Mesodermal cell (in vitro differentiated cells): ENCODE measurements at regions not wholly inside any gene's neighbourhood (a gene's known extent, or its start where the extent isn't known, plus 50 kb on each side); places are given as distances from the start of the nearest gene placed in this dataset.
"Not testable (repeated sequence)": the region's sequence is repeated elsewhere in the genome, so short reads cannot be mapped to it uniquely, and the experiment has no call there.

Experiments used
- H3K27ac ChIP-seq: 2 replicates; pipeline ENCODE4 v1.7.0; 2013; ENCODE audit warnings: mild to moderate bottlenecking, low read depth, low read length, moderate library complexity; ENCODE audit not compliant: severe bottlenecking
- H3K36me3 ChIP-seq: 2 replicates; pipeline ENCODE4 v1.7.1; 2013; ENCODE audit warnings: mild to moderate bottlenecking, low read length, moderate library complexity; ENCODE audit not compliant: control insufficient read depth, insufficient read depth
- H3K4me1 ChIP-seq: one replicate; pipeline ENCODE4 v1.7.1; 2013; ENCODE audit warnings: mild to moderate bottlenecking, low read length; ENCODE audit not compliant: insufficient read depth, control insufficient read depth, poor library complexity, severe bottlenecking
- H3K4me3 ChIP-seq: 2 replicates; pipeline ENCODE4 v1.7.0; 2013; ENCODE audit warnings: low read length, control low read depth, mild to moderate bottlenecking; ENCODE audit not compliant: insufficient read depth, poor library complexity, severe bottlenecking; ENCODE audit errors: extremely low read depth
- H3K9me3 ChIP-seq: 2 replicates; pipeline ENCODE4 v1.7.1; 2013; ENCODE audit warnings: mild to moderate bottlenecking, low read length, moderate library complexity; ENCODE audit not compliant: control insufficient read depth
- WGBS, 2 experiments: methylation state at CpG; one replicate each; pipeline ENCODE4 v1.1.5; 2013; ENCODE audit warnings: missing lambda C conversion rate in 2 of 2; ENCODE audit not compliant: insufficient coverage in 2 of 2; 5-methylcytosine and 5-hydroxymethylcytosine counted together

DNA sequence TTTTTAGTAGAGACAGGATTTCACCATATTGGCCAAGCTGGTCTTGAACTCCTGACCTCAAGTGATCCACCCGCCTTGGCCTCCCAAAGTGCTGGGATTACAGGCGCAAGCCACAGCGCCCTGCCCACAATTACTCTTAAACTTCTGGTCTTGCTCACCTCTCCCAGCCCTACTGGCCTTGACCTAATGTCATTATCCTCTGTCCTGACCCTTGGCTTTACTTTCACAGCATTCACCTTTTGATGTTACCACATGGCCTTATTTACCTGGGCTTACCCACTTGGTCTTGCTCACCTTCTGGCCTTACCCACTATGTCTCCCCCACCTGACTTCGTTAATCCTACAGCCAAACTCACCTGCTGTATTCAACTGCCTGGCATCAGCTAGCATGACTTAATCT is 105.9 kb downstream of the IL12A start:
- Histone ChIP-seq H3K27ac (no peak overlapping the region), H3K36me3 (no peaks in the 10 kb centered on the region), H3K4me1 (no peaks in the 10 kb centered on the region), H3K9me3 (no peaks in the 10 kb centered on the region), H3K4me3 (no peak overlapping the region)
- 82 to 91% methylated on average over 4 of the region's 4 CpGs for WGBS, 2 experiments

DNA sequence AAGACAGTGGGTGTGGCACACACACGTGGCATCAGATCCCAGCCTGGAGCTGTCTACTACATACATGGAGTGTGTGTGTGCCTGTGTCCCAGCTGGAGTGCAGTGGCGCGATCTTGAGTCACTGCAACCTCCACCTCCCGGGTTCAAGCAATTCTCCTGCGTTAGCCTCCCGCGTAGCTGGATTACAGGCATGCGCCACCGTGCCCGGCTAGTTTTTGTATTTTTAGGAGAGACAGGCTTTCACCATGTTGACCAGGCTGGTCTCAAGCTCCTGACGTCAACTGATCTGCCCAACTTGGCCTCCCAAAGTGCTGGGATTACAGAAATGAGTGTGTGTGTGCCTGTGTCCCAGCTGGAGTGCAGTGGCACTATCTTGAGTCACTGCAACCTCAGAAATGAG is 108.8 kb downstream of the IL12A start:
- H3K4me3 ChIP-seq, result no peak overlapping the region
- H3K36me3 ChIP-seq, result no peaks in the 10 kb centered on the region
- WGBS, 2 experiments, result 93 to 97% methylated on average over 10 to 11 of the region's 11 CpGs
- H3K27ac ChIP-seq, result no peak overlapping the region
- no peaks in the 10 kb centered on the region for H3K4me1 ChIP-seq
- no peaks in the 10 kb centered on the region for H3K9me3 ChIP-seq

- no peaks in the 10 kb centered on the region for H3K36me3 ChIP-seq
- 74 to 100% methylated on average over 3 to 4 of the region's 5 CpGs for WGBS, 2 experiments
- H3K9me3 ChIP-seq, result no peaks in the 10 kb centered on the region
- no peak overlapping the region for H3K4me3 ChIP-seq
- no peak overlapping the region for H3K27ac ChIP-seq
- H3K4me1 ChIP-seq, result no peaks in the 10 kb centered on the region
Measured at GRCh38 chr3:160098261-160098908, 109.8 kb downstream of the IL12A start.

DNA sequence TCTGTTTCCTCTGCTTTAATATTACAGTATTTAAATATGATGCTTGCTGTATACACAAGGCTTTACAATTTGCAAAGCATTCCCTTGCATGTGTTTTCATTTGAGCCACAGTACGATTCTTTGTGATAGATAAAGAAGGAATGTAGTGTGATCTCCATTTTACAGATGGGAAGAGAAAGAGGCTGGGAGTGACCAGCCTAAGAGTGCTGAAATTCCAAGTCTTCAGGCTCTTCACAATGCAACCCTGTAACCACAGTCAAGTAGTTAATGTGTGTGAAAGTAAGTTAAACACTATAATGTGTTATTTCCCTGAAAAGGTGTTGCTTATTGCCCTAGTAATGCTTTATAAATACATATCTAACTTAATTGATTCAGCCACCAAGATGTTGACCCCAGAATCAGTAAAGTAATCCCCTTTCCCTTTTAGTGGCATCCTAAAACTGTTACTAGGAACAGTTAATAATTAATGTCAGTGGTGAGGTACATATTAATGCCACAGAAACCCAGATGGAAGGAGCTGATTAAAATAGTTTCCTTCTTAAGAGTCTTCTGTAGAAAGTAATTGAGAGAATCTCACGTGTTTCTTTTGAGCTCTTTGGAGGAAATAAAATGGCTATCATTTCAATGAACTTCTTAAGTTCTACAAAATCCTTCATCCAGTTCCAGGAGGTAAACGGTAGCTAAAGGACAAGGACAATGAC is 110.4 kb downstream of the IL12A start:
- no peak overlapping the region for H3K4me3 ChIP-seq
- H3K27ac ChIP-seq, result no peak overlapping the region
- H3K9me3 ChIP-seq, result no peaks in the 10 kb centered on the region
- H3K4me1 ChIP-seq, result no peaks in the 10 kb centered on the region
- 63 to 80% methylated on average over 1 to 2 of the region's 3 CpGs for WGBS, 2 experiments
- H3K36me3 ChIP-seq, result no peaks in the 10 kb centered on the region

DNA sequence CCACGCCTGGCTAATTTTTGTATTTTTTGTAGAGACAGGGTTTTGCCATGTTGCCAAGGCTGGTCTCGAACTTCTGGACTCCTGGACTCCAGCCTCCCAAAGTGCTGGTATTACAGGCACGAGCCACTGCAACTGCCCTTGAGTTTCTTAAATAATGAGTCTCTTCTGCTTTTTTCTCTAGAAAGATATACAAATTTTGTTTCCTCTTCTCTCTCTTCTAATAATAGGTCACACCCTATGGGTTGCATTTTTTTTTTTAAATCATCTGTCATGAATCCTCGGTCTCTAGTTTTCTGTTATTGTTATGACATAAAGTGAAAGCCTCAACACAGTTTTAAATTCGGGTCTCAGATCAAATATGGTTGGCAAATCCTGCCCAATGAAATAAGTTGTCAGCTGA is 111.2 kb downstream of the IL12A start:
- no peak overlapping the region for H3K4me3 ChIP-seq
- WGBS, 2 experiments, result 86 to 89% methylated on average over 4 of the region's 5 CpGs

GRCh38 chr3:160100610-160101009 is 112.0 kb downstream of the IL12A start:
- H3K36me3 ChIP-seq, result no peaks in the 10 kb centered on the region
- no peak overlapping the region for H3K27ac ChIP-seq
- no peaks in the 10 kb centered on the region for H3K9me3 ChIP-seq
- H3K4me3 ChIP-seq, result no peak overlapping the region
- H3K4me1 ChIP-seq, result no peaks in the 10 kb centered on the region
- WGBS, 2 experiments, result 96 to 97% methylated on average over 27 to 38 of the region's 40 CpGs

More for the DNA sequence above, 111.2 kb downstream of the IL12A start:
- Histone ChIP-seq H3K27ac (no peak overlapping the region), H3K4me1 (no peaks in the 10 kb centered on the region), H3K36me3 (no peaks in the 10 kb centered on the region), H3K9me3 (no peaks in the 10 kb centered on the region)

- H3K27ac ChIP-seq, H3K4me3 ChIP-seq, H3K4me1 ChIP-seq, H3K9me3 ChIP-seq, H3K36me3 ChIP-seq: not testable (repeated sequence)
- 92 to 94% methylated on average over 4 to 7 of the region's 7 CpGs for WGBS, 2 experiments
Measured at GRCh38 chr3:160102001-160102400, 113.4 kb downstream of the IL12A start.

- no peak overlapping the region for H3K27ac ChIP-seq
- H3K4me3 ChIP-seq, result no peak overlapping the region
- WGBS, 2 experiments, result 92 to 94% methylated on average over 2 of the region's 2 CpGs
- H3K36me3 ChIP-seq, result no peaks in the 10 kb centered on the region
- no peaks in the 10 kb centered on the region for H3K4me1 ChIP-seq
- no peaks in the 10 kb centered on the region for H3K9me3 ChIP-seq
Measured at GRCh38 chr3:160103397-160103796, 114.8 kb downstream of the IL12A start.

DNA sequence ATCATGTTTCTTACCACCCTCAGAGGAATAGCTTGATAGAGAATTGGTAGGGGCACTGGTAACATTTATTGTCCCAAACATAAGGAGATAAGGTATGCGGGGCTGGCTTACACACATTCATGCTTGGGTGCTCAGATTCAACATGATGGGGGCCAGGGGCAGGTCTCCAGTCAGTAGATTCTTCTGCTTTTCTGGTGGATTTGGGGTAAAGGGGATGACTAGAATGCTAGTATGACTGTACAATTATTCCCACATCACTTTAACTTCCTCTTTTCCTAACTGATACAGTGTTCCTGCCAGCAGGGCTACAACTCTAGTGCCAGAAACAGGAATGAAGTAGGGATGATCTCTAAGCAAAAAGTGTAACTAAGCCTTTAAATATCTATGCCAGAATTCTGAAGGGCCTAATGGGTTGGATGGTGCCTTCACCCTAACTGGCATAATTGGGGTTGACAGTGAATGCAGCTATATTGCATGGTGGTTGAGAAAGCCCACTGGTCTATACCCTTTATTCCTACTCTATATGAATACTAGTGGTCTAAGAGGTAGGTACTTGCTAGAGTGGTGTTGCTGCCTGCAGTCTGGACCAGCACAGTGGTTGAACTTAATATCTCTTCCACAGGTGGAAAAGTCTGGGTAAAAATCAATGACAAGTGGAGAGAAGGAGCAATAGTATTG is 117.4 kb downstream of the IL12A start:
- no peak overlapping the region for H3K4me3 ChIP-seq
- no peaks in the 10 kb centered on the region for H3K36me3 ChIP-seq
- H3K27ac ChIP-seq, result no peak overlapping the region
- 67 to 88% methylated on average over 1 of the region's 1 CpG for WGBS, 2 experiments
- H3K9me3 ChIP-seq, result no peaks in the 10 kb centered on the region
- no peaks in the 10 kb centered on the region for H3K4me1 ChIP-seq

- H3K36me3 ChIP-seq, result no peaks in the 10 kb centered on the region
- WGBS, 2 experiments, result 86 to 90% methylated on average over 4 to 5 of the region's 7 CpGs
- H3K4me1 ChIP-seq, result no peaks in the 10 kb centered on the region
- no peaks in the 10 kb centered on the region for H3K9me3 ChIP-seq
- H3K4me3 ChIP-seq, result no peak overlapping the region
- no peak overlapping the region for H3K27ac ChIP-seq
Measured at GRCh38 chr3:160106905-160107861, 118.0 kb upstream of the C3orf80 start.
